Transverse colon (tissue), 3 donors: ENCODE measurements at regions not wholly inside any gene's neighbourhood (a gene's known extent, or its start where the extent isn't known, plus 50 kb on each side); places are given as distances from the start of the nearest gene placed in this dataset.

Source experiments
- CTCF ChIP-seq, 5 experiments: fragments of 200-600 bp in 3 of 5; fragments of 450-650 bp in 2 of 5; sonication (generic) in 3 of 5; IDR thresholded peaks; 1 replicate in 2 of 5; 2 replicates in 3 of 5; pipeline ENCODE4 v1.5.1; 2016 to 2017; ENCODE audit warnings: antibody characterized with exemption in 5 of 5, inconsistent platforms in 3 of 5, mild to moderate bottlenecking in 2 of 5, moderate library complexity in 1 of 5
- POLR2A ChIP-seq: fragments of 450-650 bp; IDR thresholded peaks from one replicate; pipeline ENCODE4 v1.6.1; 2016; ENCODE audit warnings: antibody characterized with exemption, mild to moderate bottlenecking, moderate library complexity

GRCh38 chr12:124428136-124428791 is 133.4 kb downstream of the RFLNA start:
- no peak for TF ChIP-seq POLR2A
- no peak for TF ChIP-seq CTCF (IDR thresholded peaks at IDR 0.05)
